Right lobe of liver (tissue), 6 donors: ENCODE measurements at regions not wholly inside any gene's neighbourhood (a gene's known extent, or its start where the extent isn't known, plus 50 kb on each side); places are given as distances from the start of the nearest gene placed in this dataset.

Source experiments
- ATAC-seq, 4 donors: fragments of 200-7000 bp; cut with Tn5 transposase; one replicate each; pipeline ENCODE4 v1.9.1; 2020; ENCODE audit warnings: mild to moderate bottlenecking in 4 of 4, moderate library complexity in 4 of 4
- DNase-seq, 3 donors: peaks; one replicate each; pipeline ENCODE4 v3.0.0-alpha.2; 2020
- H3K27ac ChIP-seq, 3 donors: fragments of 200-600 bp; one replicate each; pipeline ENCODE4 v1.8.0; 2022
- H3K27me3 ChIP-seq, 2 donors: fragments of 200-600 bp; one replicate each; pipeline ENCODE4 v1.8.0; 2022
- H3K36me3 ChIP-seq, 4 donors: fragments of 200-600 bp; sonication (generic) in 1 of 4; one replicate each; pipeline versions ENCODE4 v1.5.1 to v1.8.0; 2017 to 2022; ENCODE audit warnings: control low read depth in 1 of 4
- H3K4me1 ChIP-seq, 4 donors: fragments of 200-600 bp; sonication (generic) in 1 of 4; one replicate each; pipeline versions ENCODE4 v1.5.1 to v1.8.0; 2017 to 2022; ENCODE audit warnings: control low read depth in 1 of 4
- H3K4me3 ChIP-seq, 3 donors: fragments of 200-600 bp; one replicate each; pipeline ENCODE4 v1.8.0; 2022
- H3K9me3 ChIP-seq, 4 donors: fragments of 200-600 bp; sonication (generic) in 1 of 4; one replicate each; pipeline versions ENCODE4 v1.5.1 to v1.8.0; 2017 to 2022; ENCODE audit warnings: control low read depth in 1 of 4
- POLR2A ChIP-seq: fragments of 450-650 bp; IDR thresholded peaks from one replicate; pipeline ENCODE4 v1.6.1; 2017; ENCODE audit warnings: antibody characterized with exemption, mild to moderate bottlenecking
- WGBS: methylation state at CpG from one replicate; pipeline ENCODE4 v1.1.6; 2018; ENCODE audit warnings: low coverage, low lambda C conversion rate; ENCODE audit not compliant: insufficient coverage; ENCODE audit errors: missing lambda C conversion rate; 5-methylcytosine and 5-hydroxymethylcytosine counted together
- intact Hi-C, 2 donors: fragments of 100-400 bp; cut with DNase I; formaldehyde crosslinking; loops; one replicate each; pipeline versions ENCODE4 v1.11.2 to v1.14.1; 2022
- TF ChIP-seq, protein P1 (sequence below), 4 donors: fragments of 200-600 bp in 3 of 4; fragments of 450-650 bp in 1 of 4; IDR thresholded peaks; one replicate each; pipeline versions ENCODE4 v1.5.1 to v1.8.0; 2016 to 2022; ENCODE audit warnings: antibody characterized with exemption in 4 of 4, mild to moderate bottlenecking in 2 of 4
- donor health status: DM: no; HTN: yes; CAD: no.
- donor health status: DM: no; HTN: no; CAD: no.
- donor health status: DM: no; HTN: no; CAD: no.
- donor health status: DM: no; HTN: yes; CAD: no.
- donor health status: DM: no; HTN: yes; CAD: no.

DNA sequence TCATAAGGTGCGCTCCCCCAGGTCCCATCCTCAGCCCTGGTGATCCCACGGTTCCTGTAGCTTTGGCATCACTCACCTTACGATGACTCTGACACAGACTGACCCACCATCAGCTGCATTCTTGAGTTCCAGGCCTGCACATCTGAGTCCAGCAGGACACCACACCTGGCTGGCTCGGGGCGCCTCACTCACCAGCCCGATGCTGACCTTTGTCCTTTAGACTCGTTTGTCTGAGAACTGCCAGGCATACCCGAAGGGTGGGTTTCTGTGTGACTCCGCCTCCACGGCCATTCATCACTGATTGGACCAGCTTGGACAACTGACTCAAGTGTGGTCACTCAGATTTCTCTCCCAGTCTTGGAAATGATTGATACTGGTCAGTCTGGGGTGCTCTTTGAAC lies 129.4 kb upstream of the CSF3R start:
- WGBS, result 53% methylated on average over 4 of the region's 10 CpGs
- Histone ChIP-seq H3K4me3 (no peak overlapping the region), H3K4me1 (no peaks in the 10 kb centered on the region), H3K36me3 (no peaks in the 10 kb centered on the region), H3K9me3 (no peaks in the 10 kb centered on the region), H3K27ac (no peak overlapping the region), H3K27me3 (no peaks in the 10 kb centered on the region)
- no peak for DNase-seq
- TF ChIP-seq, protein P1, sequence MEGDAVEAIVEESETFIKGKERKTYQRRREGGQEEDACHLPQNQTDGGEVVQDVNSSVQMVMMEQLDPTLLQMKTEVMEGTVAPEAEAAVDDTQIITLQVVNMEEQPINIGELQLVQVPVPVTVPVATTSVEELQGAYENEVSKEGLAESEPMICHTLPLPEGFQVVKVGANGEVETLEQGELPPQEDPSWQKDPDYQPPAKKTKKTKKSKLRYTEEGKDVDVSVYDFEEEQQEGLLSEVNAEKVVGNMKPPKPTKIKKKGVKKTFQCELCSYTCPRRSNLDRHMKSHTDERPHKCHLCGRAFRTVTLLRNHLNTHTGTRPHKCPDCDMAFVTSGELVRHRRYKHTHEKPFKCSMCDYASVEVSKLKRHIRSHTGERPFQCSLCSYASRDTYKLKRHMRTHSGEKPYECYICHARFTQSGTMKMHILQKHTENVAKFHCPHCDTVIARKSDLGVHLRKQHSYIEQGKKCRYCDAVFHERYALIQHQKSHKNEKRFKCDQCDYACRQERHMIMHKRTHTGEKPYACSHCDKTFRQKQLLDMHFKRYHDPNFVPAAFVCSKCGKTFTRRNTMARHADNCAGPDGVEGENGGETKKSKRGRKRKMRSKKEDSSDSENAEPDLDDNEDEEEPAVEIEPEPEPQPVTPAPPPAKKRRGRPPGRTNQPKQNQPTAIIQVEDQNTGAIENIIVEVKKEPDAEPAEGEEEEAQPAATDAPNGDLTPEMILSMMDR (IDR thresholded peaks at IDR 0.05), result no peak
- intact Hi-C loops, result no loop called here
- no peak for ATAC-seq

DNA sequence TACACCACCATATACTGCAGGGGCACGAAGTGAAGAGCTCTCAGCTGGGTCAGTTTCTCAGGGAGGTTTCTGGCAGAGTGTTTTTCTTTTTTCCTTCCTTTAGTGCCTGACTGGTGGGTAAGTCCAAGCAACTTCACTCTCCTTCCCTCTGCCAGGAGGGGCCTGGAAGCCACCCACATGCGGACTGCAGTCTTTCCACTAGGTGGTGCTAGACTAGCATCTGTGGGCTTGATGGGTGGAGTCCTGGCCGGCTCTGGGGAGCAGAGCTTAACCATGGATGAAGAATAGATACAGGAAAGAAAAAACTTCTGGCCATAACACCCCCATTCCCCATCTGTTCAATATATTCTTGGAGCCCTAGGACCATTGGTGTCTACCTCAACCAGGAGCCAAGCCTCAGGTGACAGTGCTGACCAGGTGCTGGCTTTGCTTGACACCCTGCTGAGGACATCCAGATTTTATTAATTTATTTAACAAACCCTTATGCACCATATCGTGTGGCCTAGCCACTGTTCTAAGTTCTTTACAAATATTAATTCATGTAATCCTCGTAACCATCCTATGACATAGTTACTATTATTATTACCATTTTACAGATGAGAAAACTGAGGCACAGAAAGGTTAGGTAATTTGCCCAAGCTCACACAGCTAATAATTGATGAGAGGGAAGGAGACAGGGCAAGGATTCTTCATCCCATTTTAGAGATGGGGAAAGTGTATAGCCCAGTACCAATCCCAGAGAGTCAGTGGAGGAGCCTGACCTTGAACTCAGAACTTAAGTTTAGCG lies 126.7 kb upstream of the CSF3R start:
- no peak overlapping the region for H3K4me3 ChIP-seq
- TF ChIP-seq POLR2A, result no peak
- TF ChIP-seq, protein P1 (IDR thresholded peaks at IDR 0.05), result peak; percentile 39 to 85 (median 64)
- no peaks in the 10 kb centered on the region for H3K36me3 ChIP-seq
- ATAC-seq (peak; percentile 73 to 85 (median 81)), DNase-seq (peak in 2 of 3 donors; percentile 44 to 61)
- intact Hi-C loops, result no loop called here
- no peaks in the 10 kb centered on the region for H3K27me3 ChIP-seq
- H3K4me1 ChIP-seq, result no peaks in the 10 kb centered on the region
- WGBS, result 39% methylated on average over 5 of the region's 6 CpGs
- H3K9me3 ChIP-seq, result no peaks in the 10 kb centered on the region
- no peak overlapping the region for H3K27ac ChIP-seq

DNA sequence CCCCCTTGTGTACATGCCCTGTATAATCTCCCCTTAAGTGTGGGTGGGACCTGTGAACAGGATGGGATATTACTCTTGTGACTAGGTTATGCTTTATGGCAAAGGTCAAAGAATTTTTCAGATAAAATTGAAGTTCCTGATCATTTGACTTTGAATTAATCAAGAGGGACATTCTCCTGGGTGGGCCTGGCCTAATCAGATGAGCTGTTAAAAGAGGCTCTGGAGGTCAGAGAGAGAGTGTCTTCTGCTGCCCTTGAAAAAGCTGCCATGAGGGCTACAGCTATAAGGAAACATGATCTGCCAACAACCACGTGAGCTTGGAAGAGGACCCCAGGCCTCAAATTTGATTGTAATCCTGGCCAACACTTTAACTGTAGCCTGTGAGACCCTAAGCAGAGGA lies 125.6 kb upstream of the CSF3R start:
- Histone ChIP-seq H3K27ac (no peak overlapping the region), H3K4me3 (no peak overlapping the region), H3K27me3 (no peaks in the 10 kb centered on the region), H3K9me3 (no peaks in the 10 kb centered on the region), H3K4me1 (no peaks in the 10 kb centered on the region), H3K36me3 (no peaks in the 10 kb centered on the region)
- WGBS, result 10% methylated on average over 1 of the region's 1 CpG
- no peak for ATAC-seq
- intact Hi-C loops, result no loop called here
- TF ChIP-seq POLR2A, result no peak
- TF ChIP-seq, protein P1 (IDR thresholded peaks at IDR 0.05), result no peak
- no peak for DNase-seq

DNA sequence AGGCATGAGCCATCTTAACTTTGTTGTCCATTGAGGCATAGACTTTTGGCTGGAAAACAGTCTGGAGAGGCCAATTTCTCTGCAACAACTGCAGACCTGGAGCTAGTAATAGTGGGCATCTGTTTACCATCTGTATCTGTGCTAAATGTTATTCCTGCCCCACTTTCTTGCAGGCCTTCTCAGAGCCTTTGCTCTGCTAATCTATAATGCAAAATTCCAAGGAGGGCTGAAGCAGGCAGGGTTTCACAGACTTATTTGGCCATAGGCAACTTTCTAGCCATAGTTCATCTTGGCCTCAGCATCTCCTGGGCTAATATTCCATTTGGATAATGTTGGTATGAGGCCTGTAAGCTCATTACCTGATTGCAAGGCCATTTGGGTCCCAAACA lies 124.5 kb upstream of the CSF3R start:
- DNase-seq (no peak), ATAC-seq (no peak)
- Histone ChIP-seq H3K27ac (no peak overlapping the region), H3K4me3 (no peak overlapping the region), H3K27me3 (no peaks in the 10 kb centered on the region), H3K4me1 (no peaks in the 10 kb centered on the region), H3K9me3 (no peaks in the 10 kb centered on the region), H3K36me3 (no peaks in the 10 kb centered on the region)
- intact Hi-C loops, result no loop called here
- TF ChIP-seq, protein P1 (IDR thresholded peaks at IDR 0.05), result no peak
- no peak for TF ChIP-seq POLR2A
